GM21528 (cell line): ENCODE measurements at regions not wholly inside any gene's neighbourhood (a gene's known extent, or its start where the extent isn't known, plus 50 kb on each side); places are given as distances from the start of the nearest gene placed in this dataset.
"Not testable (repeated sequence)": the region's sequence is repeated elsewhere in the genome, so short reads cannot be mapped to it uniquely, and the experiment has no call there.

ENCODE experiments used
- ATAC-seq: cut with Tn5 transposase; IDR thresholded peaks from one replicate; pipeline ENCODE4 v1.9.1; 2021; ENCODE audit warnings: mild to moderate bottlenecking, moderate library complexity; ENCODE audit not compliant: unreplicated experiment, low FRiP score

GRCh38 chr13:44815623-44816022 is 173.6 kb downstream of the NUFIP1 start:
- no peak for ATAC-seq

DNA sequence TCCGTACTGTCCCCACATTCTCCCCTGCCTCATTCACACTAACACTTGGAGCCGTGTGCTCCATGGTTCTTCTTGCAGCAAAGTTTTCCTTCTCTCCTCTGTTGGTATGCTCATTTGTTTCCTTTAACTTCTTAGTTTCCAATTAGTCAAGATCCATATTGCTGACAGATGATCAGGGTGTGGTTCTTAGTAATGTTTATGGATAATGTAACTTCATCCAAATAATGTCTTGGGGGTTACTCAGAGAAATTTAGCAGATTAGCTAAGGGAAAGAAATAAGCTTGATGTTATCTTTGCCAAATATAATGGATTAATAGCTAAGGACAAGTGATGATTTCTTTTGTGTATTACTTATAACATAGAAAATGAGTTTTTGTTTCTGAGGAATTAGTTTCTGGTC is 174.4 kb downstream of the NUFIP1 start:
- no peak for ATAC-seq

GRCh38 chr13:44814161-44814560 is 175.1 kb downstream of the NUFIP1 start:
- no peak for ATAC-seq

GRCh38 chr13:44812818-44813217 is 176.5 kb downstream of the NUFIP1 start:
- ATAC-seq, result no peak

- ATAC-seq, result no peak
Measured at GRCh38 chr13:44810061-44810840, 179.0 kb downstream of the NUFIP1 start.

DNA sequence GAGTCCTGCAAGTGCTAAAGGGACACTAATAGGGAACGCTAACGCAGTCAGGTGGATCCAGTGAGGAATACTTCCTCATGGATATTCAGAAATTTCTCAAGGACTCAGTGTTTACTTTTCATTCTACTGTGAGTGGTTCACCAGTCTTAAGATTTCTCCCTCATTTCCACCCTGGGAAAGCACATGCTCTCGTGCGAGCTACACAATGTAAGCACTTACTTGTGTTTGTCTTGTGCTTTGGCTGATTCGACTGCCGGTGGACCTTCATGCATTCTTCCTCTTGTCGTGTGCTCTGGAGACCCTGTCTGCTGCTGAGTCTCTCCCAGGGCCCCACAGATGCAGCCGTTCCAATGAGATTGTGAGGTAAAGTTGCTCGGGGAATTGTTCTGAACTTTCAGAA is 180.1 kb downstream of the NUFIP1 start:
- ATAC-seq, result no peak

- ATAC-seq, result no peak
Measured at GRCh38 chr13:44808185-44808584, 181.1 kb downstream of the NUFIP1 start.

DNA sequence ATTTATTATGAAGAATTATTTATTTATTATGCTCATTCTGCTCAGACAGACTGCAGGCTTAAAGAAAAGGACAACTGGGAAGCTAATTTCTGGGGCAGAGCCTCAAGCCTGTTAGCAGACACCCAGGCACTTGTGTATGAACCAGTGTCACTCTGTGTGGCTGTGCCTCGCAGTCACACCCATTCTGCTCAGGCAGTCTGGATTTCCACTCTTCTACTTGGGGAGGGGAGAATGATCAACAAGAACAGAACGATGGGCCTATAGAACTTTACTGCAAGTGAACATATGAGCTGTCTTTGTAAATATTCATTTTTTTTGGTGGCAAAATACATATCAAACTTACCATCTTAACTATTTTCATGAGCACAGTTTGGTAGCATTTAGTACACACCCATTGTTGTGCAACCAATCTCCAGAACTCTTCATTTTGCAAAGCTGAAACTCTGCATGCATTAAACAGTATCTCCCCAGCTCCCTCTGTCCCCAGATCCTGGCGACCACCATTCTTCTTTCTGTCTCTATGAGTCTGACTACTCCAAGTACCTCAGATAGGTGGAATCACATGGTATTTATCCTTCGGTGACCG is 181.7 kb downstream of the NUFIP1 start:
- no peak for ATAC-seq

- no peak for ATAC-seq
Measured at GRCh38 chr13:44806826-44807225, 182.4 kb downstream of the NUFIP1 start.

DNA sequence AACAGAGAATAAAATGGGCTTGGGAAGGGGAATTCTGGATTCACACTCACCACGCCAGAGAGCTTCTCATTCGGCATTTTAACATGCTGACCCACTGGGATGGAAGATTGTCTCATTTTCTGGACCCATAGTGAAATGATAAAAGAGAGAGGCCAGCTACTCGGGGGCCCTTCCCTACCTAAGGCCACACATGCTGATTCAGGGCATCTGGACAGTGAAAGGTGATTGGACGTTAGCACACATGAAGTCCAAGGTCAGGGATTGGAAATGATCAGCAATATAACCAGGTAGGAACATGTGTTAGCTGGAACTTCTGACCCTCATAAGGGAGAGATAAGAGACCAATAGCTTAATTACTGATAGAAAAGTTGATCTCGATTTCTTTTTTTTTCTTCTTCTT is 183.7 kb downstream of the NUFIP1 start:
- no peak for ATAC-seq

- no peak for ATAC-seq
Measured at GRCh38 chr13:44803390-44803789, 185.9 kb downstream of the NUFIP1 start.

DNA sequence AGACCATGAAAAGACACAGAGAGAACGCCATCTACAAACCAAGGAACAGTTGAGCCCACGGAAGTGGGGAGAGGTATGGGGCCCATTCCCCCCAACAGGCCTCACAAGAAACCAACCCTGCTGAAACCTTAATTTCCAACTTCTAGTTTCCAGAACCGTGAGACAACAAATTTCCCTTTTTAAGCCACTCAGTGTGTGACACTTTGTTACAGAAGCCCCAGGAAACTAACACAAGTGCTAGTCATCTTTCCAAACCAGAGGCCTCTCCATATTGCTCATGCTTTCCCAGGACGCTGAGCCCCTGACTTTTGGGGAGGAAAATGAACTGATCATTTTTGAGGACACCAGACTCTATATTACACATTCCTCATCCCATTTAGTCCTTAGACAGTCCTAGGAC is 186.8 kb downstream of the NUFIP1 start:
- no peak for ATAC-seq

DNA sequence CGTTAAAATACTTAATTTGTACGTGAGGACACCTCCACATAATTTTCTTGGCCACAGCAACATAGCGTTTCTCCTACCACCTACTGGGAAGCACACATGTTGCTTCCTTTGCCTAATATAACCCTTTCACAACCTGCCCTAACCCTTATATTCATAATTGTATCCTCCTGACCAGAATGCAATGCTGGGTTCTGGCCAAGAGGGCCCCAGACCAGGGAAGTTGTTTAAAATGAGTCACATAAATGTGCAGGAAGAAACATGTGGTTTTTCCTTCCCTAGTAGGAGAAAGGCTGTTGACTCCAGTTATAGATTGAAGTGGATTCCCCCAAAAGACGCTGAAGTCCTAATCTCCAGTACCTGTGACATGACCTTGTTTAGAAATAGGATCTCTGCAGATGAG is 187.3 kb downstream of the NUFIP1 start:
- no peak for ATAC-seq

DNA sequence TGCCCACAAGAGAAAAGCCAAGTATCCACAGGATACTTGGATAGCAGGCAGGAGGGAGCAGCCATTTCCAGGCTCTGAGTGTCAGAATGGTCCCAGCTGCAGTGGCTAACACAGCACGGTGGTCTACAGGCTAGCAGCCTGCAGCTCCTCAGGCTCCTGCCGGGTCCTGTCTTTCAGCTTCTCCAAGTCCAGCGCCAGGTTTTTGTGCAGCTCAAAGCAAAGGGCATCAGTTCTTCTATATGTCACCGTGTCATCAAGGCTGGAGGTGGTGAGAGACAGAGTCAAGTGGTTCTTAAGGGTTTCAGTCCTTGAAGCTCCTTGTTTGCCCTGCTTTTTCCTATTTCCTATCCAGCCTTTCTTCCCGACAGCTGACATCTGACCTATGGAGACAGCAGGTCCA is 188.6 kb downstream of the NUFIP1 start:
- ATAC-seq, result no peak

GRCh38 chr13:44797685-44798084 is 191.6 kb downstream of the NUFIP1 start:
- ATAC-seq, result no peak

GRCh38 chr13:44796597-44797490 is 192.4 kb downstream of the NUFIP1 start:
- ATAC-seq, result no peak

- not testable (repeated sequence) for ATAC-seq
Measured at GRCh38 chr13:44796039-44796438, 193.2 kb downstream of the NUFIP1 start.

DNA sequence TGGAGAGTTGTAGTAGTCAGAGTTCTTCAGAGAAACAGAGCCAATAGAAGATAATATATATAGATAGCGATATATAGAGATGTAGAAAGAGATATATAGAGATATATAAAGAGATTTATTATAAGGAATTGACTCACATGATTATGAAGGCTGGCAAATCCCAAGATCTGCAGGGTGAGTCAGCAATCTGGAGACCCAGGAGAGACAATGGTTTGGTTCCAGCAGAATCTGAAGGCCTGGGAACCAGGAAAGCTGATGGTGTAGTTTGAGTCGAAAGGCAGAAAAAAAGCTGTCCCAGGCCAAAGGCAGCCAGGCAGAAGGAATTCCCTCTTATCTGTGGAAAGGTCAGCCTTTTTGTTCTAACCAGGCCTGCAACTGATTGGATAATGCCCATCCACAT is 194.1 kb downstream of the NUFIP1 start:
- no peak for ATAC-seq

DNA sequence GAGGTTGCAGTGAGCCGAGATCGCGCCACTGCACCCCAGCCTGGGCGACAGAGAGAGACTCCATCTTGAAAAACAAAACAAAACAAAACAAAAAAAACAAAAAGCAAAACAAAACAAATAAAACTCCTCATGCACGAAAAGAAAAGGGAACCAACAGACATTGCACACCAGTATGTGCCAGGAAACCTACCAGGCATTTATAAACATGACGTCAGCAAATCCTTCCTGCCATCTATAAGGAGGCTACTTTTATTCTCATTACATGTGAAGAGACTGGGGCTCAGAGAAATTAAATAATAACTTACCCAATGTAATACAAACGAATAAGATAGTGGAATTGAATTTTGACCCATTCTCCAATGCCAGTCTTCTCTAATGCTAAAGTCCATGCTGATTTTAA is 197.2 kb downstream of the NUFIP1 start:
- no peak for ATAC-seq

DNA sequence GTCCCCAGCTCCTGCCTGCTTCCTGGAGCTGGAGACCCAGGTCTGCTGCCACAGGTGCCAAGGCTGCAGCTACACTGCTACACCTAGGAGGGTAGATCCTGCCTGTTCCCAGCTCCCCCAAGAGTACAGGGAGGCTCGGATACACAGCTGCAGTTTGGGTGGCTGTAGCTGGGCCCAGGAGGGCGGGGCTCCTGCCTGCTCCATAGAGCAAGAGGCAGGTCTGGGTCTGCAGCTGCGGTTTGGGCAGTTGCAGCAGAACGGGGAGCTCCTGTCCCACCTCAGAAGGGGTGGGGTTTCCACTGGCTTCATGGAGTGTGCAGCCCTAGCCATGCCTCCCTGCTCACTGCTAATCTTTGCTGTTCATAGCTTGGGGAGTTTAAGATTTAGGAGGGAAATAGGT is 199.0 kb downstream of the NUFIP1 start:
- ATAC-seq, result no peak

DNA sequence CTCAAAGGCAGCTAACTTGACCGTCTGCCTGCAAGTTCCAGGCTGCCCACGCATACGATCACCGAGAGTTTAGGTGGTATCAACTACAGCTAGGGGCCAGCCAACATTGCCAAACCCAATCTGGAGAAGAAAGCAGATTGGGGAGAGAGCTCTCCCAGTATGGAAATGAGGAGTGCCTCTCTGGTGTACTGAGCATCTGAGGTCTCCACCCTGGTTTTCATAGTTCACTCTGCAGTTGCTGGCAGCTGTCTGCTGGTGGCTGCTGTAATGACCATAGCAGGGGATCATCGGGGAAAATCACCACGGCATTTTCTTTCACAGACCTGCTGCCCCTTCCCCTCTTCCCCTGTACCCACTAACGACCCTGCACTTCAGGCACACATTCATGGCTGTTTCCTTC is 201.7 kb downstream of the NUFIP1 start:
- no peak for ATAC-seq
